CD4-positive, alpha-beta T cell (primary cell): ENCODE measurements at regions not wholly inside any gene's neighbourhood (a gene's known extent, or its start where the extent isn't known, plus 50 kb on each side); places are given as distances from the start of the nearest gene placed in this dataset.

Experiments used
- ATAC-seq: fragments of 200-7000 bp; cut with Tn5 transposase; one replicate; pipeline ENCODE4 v1.10.0; 2022; ENCODE audit warnings: mild to moderate bottlenecking; ENCODE audit not compliant: poor library complexity
- CTCF ChIA-PET: fragments of 350-600 bp; sonication (Branson Sonifier 250); formaldehyde crosslinking; loops from one replicate; lab custom pipeline; 2021; ENCODE audit warnings: antibody characterized with exemption, inconsistent platforms; lab: Charles Lee
- POLR2A ChIA-PET: fragments of 350-600 bp; sonication (Branson Sonifier 250); formaldehyde crosslinking; loops from one replicate; lab custom pipeline; 2021; ENCODE audit warnings: antibody characterized with exemption, inconsistent platforms; lab: Charles Lee
- DNase-seq, 14 experiments: peaks; one replicate each; pipeline ENCODE4 v3.0.0-alpha.2; 2013 to 2020; ENCODE audit warnings: mixed read lengths in 2 of 14
- H3K27ac ChIP-seq, 2 donors: one replicate each; pipeline versions ENCODE4 v1.5.1 to v1.7.0; 2013; ENCODE audit warnings: low read length in 2 of 2, low read depth in 1 of 2, mild to moderate bottlenecking in 1 of 2
- H3K27me3 ChIP-seq, 2 experiments: 1 replicate in 1 of 2; 2 replicates in 1 of 2; pipeline versions ENCODE4 v1.6.1 to v1.7.0; 2013; ENCODE audit warnings: low read length in 2 of 2, control low read depth in 1 of 2, mild to moderate bottlenecking in 1 of 2, moderate library complexity in 1 of 2; ENCODE audit not compliant: insufficient read depth in 2 of 2, control insufficient read depth in 1 of 2
- H3K36me3 ChIP-seq: one replicate; pipeline ENCODE4 v1.6.1; 2013; ENCODE audit warnings: low read length, control low read depth; ENCODE audit not compliant: insufficient read depth
- H3K4me1 ChIP-seq: one replicate; pipeline ENCODE4 v1.6.1; 2013; ENCODE audit warnings: low read length, control low read depth; ENCODE audit not compliant: insufficient read depth
- H3K4me3 ChIP-seq: one replicate; pipeline ENCODE4 v1.5.1; 2013; ENCODE audit warnings: mild to moderate bottlenecking, low read length, moderate library complexity
- H3K9me3 ChIP-seq, 2 experiments: 1 replicate in 1 of 2; 2 replicates in 1 of 2; pipeline versions ENCODE4 v1.6.1 to v1.7.0; 2013; ENCODE audit warnings: low read length in 2 of 2, mild to moderate bottlenecking in 2 of 2, control low read depth in 1 of 2, moderate library complexity in 1 of 2; ENCODE audit not compliant: control insufficient read depth in 1 of 2, insufficient read depth in 1 of 2
- H3K27ac Mint-ChIP-seq: one replicate; pipeline ENCODE4 v1.8.0; 2020; ENCODE audit warnings: mixed read lengths
- H3K27me3 Mint-ChIP-seq: one replicate; pipeline ENCODE4 v1.8.0; 2021; ENCODE audit warnings: mixed read lengths
- H3K36me3 Mint-ChIP-seq: one replicate; pipeline ENCODE4 v1.8.0; 2021; ENCODE audit warnings: low read depth, mixed read lengths
- H3K4me1 Mint-ChIP-seq: one replicate; pipeline ENCODE4 v1.8.0; 2021; ENCODE audit warnings: low read depth, mixed read lengths
- H3K4me3 Mint-ChIP-seq: one replicate; pipeline ENCODE4 v1.8.0; 2020; ENCODE audit warnings: mild to moderate bottlenecking, mixed read lengths
- H3K9me3 Mint-ChIP-seq: one replicate; pipeline ENCODE4 v1.8.0; 2020; ENCODE audit warnings: mixed read lengths
- intact Hi-C, 2 experiments: fragments of 100-400 bp; cut with DNase I in 1 of 2; cut with micrococcal nuclease in 1 of 2; formaldehyde crosslinking; loops; one replicate each; pipeline versions ENCODE4 v1.15.1 to v1.9.0; 2023 to 2025; cut with DNase I, micrococcal nuclease
- TF ChIP-seq, protein P1 (sequence below): fragments of 200-600 bp; IDR thresholded peaks from one replicate; pipeline ENCODE4 v1.8.0; 2022; ENCODE audit warnings: antibody characterized with exemption, mild to moderate bottlenecking

DNA sequence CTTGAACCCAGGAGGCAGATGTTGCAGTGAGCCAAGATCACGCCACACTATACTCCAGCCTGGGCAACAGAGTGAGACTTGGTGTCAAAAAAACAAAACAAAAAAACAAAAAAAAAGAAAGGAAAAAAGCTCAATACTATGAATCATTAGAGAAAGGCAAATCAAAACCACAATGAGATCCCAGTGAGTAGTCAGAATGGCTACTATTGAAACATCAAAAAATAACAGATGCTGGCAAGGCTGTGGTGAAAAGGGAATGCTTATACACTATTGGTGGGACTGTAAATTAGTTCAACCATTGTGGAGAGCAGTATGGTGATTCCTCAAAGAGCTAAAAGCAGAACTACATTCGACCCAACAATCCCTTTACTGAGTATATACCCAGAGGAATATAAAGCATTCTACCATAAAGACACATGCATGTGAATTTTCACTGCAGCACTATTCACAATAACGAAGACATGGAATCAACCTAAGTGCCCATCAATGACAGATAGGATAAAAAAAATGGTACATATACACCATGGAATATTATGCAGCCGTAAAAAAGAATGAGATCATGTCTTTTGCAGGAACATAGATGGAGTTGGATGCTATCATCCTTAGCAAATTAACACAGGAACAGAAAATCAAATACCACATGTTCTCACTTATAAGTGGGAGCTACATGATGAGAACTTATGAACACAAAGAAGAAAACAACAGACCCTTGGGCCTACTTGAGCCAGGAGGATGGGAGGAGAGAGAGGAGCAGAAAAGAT lies 81.9 kb upstream of the ARRDC3 start:
- DNase-seq = no peak
- H3K27ac Mint-ChIP-seq = no peak overlapping the region
- TF ChIP-seq, protein P1, sequence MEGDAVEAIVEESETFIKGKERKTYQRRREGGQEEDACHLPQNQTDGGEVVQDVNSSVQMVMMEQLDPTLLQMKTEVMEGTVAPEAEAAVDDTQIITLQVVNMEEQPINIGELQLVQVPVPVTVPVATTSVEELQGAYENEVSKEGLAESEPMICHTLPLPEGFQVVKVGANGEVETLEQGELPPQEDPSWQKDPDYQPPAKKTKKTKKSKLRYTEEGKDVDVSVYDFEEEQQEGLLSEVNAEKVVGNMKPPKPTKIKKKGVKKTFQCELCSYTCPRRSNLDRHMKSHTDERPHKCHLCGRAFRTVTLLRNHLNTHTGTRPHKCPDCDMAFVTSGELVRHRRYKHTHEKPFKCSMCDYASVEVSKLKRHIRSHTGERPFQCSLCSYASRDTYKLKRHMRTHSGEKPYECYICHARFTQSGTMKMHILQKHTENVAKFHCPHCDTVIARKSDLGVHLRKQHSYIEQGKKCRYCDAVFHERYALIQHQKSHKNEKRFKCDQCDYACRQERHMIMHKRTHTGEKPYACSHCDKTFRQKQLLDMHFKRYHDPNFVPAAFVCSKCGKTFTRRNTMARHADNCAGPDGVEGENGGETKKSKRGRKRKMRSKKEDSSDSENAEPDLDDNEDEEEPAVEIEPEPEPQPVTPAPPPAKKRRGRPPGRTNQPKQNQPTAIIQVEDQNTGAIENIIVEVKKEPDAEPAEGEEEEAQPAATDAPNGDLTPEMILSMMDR = no peak
- H3K9me3 Mint-ChIP-seq = peaks cover 15% of the 10 kb centered on the region
- no peak for ATAC-seq
- H3K27me3 Mint-ChIP-seq = no peaks in the 10 kb centered on the region
- H3K4me3 Mint-ChIP-seq = no peak overlapping the region
- intact Hi-C loops = no loop called here
- no peaks in the 10 kb centered on the region for H3K36me3 Mint-ChIP-seq
- ChIA-PET CTCF (no interaction called here), POLR2A (no interaction called here)
- H3K4me1 Mint-ChIP-seq = peaks cover 16% of the 10 kb centered on the region
- Histone ChIP-seq H3K4me3 (no peak overlapping the region), H3K9me3 (peaks cover 0 to 8% of the 10 kb centered on the region in 2 experiments), H3K36me3 (no peaks in the 10 kb centered on the region), H3K27me3 (no peaks in the 10 kb centered on the region), H3K27ac (no peak overlapping the region), H3K4me1 (no peaks in the 10 kb centered on the region)

DNA sequence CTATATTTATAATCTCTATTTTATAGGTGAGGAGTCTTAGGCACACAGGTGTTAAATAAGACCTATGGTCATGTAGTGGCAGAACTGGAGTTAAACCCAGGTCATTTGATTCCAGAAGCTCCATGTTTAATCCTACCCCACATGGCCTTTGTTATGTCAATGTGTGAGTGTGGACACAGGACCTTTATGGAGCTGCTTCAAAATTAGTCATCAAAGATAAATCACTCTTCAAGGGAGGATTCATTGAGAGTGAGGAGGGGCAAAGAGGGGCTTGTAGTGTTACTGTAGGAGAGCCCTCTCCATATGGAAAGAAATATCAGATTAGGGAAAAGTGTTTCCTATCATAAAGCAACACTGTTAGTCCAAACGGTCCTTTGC lies 74.6 kb upstream of the ARRDC3 start:
- H3K4me1 Mint-ChIP-seq = no peaks in the 10 kb centered on the region
- no peaks in the 10 kb centered on the region for H3K27me3 Mint-ChIP-seq
- ATAC-seq (no peak), DNase-seq (no peak)
- no peaks in the 10 kb centered on the region for H3K36me3 ChIP-seq
- peaks cover 14% of the 10 kb centered on the region for H3K9me3 Mint-ChIP-seq
- no peaks in the 10 kb centered on the region for H3K36me3 Mint-ChIP-seq
- intact Hi-C loops = no loop called here
- TF ChIP-seq, protein P1 = no peak
- H3K4me1 ChIP-seq = no peaks in the 10 kb centered on the region
- POLR2A ChIA-PET = no interaction called here
- H3K4me3 Mint-ChIP-seq = no peak overlapping the region
- H3K4me3 ChIP-seq = no peak overlapping the region
- H3K27me3 ChIP-seq = no peaks in the 10 kb centered on the region
- no peak overlapping the region for H3K27ac Mint-ChIP-seq
- CTCF ChIA-PET = no interaction called here
- H3K9me3 ChIP-seq = peaks cover 0 to 3% of the 10 kb centered on the region in 2 experiments
- no peak overlapping the region for H3K27ac ChIP-seq

DNA sequence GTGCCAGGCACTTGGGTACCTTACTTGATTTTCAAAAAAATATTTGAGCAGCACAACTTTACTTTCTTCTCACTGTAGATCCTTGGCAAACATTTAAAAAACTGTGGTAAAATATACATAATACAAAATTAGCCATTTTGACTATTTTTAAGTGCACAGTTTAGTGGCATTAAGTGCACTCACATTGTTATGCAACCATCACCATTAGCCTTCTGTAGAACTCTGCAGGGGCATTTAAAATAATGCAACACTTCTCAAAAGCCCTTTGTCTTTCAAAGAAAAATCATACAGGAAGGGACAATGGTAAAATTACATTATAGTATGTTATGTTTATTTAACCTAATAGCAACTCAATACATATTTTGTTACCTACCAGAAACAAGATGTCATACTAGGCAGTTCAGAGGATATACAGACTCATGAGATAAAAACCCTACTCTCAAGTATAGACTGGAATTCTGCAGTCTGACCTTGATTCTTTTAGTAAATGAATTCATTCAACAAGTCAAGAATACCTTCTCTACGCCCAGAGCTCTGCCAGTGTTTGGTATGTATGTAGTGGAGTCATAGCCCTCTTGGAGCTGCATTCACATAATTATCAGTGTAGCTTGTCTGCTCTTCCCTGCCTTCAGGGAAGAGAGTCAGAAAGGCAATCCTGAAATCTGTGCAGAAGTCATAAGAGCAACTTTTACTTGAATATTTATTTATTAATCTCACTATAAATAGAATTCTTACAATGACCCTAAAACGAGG lies 74.0 kb upstream of the ARRDC3 start:
- intact Hi-C loops = no loop called here
- H3K4me1 Mint-ChIP-seq = no peaks in the 10 kb centered on the region
- Histone ChIP-seq H3K9me3 (peaks cover 0 to 3% of the 10 kb centered on the region in 2 experiments), H3K36me3 (no peaks in the 10 kb centered on the region), H3K27me3 (no peaks in the 10 kb centered on the region), H3K4me1 (no peaks in the 10 kb centered on the region), H3K27ac (no peak overlapping the region), H3K4me3 (no peak overlapping the region)
- TF ChIP-seq, protein P1 = no peak
- H3K27me3 Mint-ChIP-seq = no peaks in the 10 kb centered on the region
- no peak overlapping the region for H3K27ac Mint-ChIP-seq
- no peak overlapping the region for H3K4me3 Mint-ChIP-seq
- H3K36me3 Mint-ChIP-seq = no peaks in the 10 kb centered on the region
- no peak for DNase-seq
- peaks cover 8% of the 10 kb centered on the region for H3K9me3 Mint-ChIP-seq
- ChIA-PET POLR2A (no interaction called here), CTCF (no interaction called here)
- ATAC-seq = no peak
